ENCODE measurements at regions not wholly inside any gene's neighbourhood (a gene's known extent, or its start where the extent isn't known, plus 50 kb on each side); places are given as distances from the start of the nearest gene placed in this dataset.

- no peaks in the 10 kb centered on the region for H3K27me3 ChIP-seq (ENCODE audit: control insufficient read depth, insufficient read depth, low read length)
- H3K9me3 ChIP-seq (ENCODE audit: control insufficient read depth in 2 of 3, insufficient read depth in 1 of 3, low read length in 3 of 3): no peaks in the 10 kb centered on the region
- H3K4me3 ChIP-seq (ENCODE audit: low read length in 3 of 3): no peak overlapping the region
- no peak overlapping the region for H3K27ac ChIP-seq (ENCODE audit: low read depth in 2 of 2, low read length in 2 of 2)
- no peak for DNase-seq
- FAIRE-seq: no peak
- TF ChIP-seq CTCF (IDR thresholded peaks at IDR 0.05; ENCODE audit: borderline replicate concordance, extremely low read depth, insufficient read depth): no peak
- no peak overlapping the region for H3K9ac ChIP-seq (ENCODE audit: low read length in 3 of 3)
- intact Hi-C loops (cut with DNase I): no loop called here
- H3K4me1 ChIP-seq (ENCODE audit: control insufficient read depth in 2 of 3, insufficient read depth in 2 of 3, low read depth in 1 of 3, low read length in 3 of 3): no peaks in the 10 kb centered on the region
- no peaks in the 10 kb centered on the region for H3K36me3 ChIP-seq (ENCODE audit: control insufficient read depth in 2 of 3, insufficient read depth in 3 of 3, low read length in 3 of 3)
Measured at GRCh38 chr4:181998398-181999295, 244.6 kb upstream of the TENM3 start.

DNA sequence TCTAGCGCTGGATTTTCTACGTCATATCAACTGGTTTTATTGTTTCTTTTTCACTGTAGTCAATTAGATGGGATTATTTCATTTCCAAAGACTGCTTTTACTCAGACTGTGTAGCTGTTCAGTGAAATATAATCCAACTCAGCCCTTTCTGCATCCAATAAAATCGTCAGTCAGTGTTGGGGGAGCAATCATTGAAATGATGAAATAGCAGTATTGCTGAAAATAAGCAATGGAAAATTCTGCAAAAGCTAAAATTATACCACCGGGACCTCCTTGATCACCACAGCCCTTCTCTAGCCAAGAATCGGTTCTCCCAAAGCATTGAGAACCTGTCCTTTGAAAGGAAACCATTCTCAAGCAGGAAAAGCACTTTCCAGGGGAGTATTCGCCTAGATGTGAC, 243.1 kb upstream of the TENM3 start:
- no peaks in the 10 kb centered on the region for H3K36me3 ChIP-seq (ENCODE audit: control insufficient read depth in 2 of 3, insufficient read depth in 3 of 3, low read length in 3 of 3)
- H3K4me1 ChIP-seq (ENCODE audit: control insufficient read depth in 2 of 3, insufficient read depth in 2 of 3, low read depth in 1 of 3, low read length in 3 of 3): no peaks in the 10 kb centered on the region
- H3K4me3 ChIP-seq (ENCODE audit: low read length in 3 of 3): no peak overlapping the region
- no peak overlapping the region for H3K9ac ChIP-seq (ENCODE audit: low read length in 3 of 3)
- no peak overlapping the region for H3K27ac ChIP-seq (ENCODE audit: low read depth in 2 of 2, low read length in 2 of 2)
- no peak for TF ChIP-seq CTCF (IDR thresholded peaks at IDR 0.05; ENCODE audit: borderline replicate concordance, extremely low read depth, insufficient read depth)
- no peak for FAIRE-seq
- intact Hi-C loops (cut with DNase I): no loop called here
- H3K9me3 ChIP-seq (ENCODE audit: control insufficient read depth in 2 of 3, insufficient read depth in 1 of 3, low read length in 3 of 3): no peaks in the 10 kb centered on the region
- no peak for DNase-seq
- no peaks in the 10 kb centered on the region for H3K27me3 ChIP-seq (ENCODE audit: control insufficient read depth, insufficient read depth, low read length)

GRCh38 chr4:182010876-182011275, 232.3 kb upstream of the TENM3 start:
- no peak for FAIRE-seq
- DNase-seq: no peak
- no peak overlapping the region for H3K9ac ChIP-seq (ENCODE audit: low read length in 3 of 3)
- H3K4me1 ChIP-seq (ENCODE audit: control insufficient read depth in 2 of 3, insufficient read depth in 2 of 3, low read depth in 1 of 3, low read length in 3 of 3): no peaks in the 10 kb centered on the region
- H3K27me3 ChIP-seq (ENCODE audit: control insufficient read depth, insufficient read depth, low read length): no peaks in the 10 kb centered on the region
- no peaks in the 10 kb centered on the region for H3K36me3 ChIP-seq (ENCODE audit: control insufficient read depth in 2 of 3, insufficient read depth in 3 of 3, low read length in 3 of 3)
- no peak overlapping the region for H3K27ac ChIP-seq (ENCODE audit: low read depth in 2 of 2, low read length in 2 of 2)
- H3K4me3 ChIP-seq (ENCODE audit: low read length in 3 of 3): no peak overlapping the region
- no peaks in the 10 kb centered on the region for H3K9me3 ChIP-seq (ENCODE audit: control insufficient read depth in 2 of 3, insufficient read depth in 1 of 3, low read length in 3 of 3)
- intact Hi-C loops (cut with DNase I): no loop called here
- TF ChIP-seq CTCF (IDR thresholded peaks at IDR 0.05; ENCODE audit: borderline replicate concordance, extremely low read depth, insufficient read depth): no peak

All from kidney (tissue), 13 donors.